Ascending aorta (tissue), 2 donors: ENCODE measurements at regions not wholly inside any gene's neighbourhood (a gene's known extent, or its start where the extent isn't known, plus 50 kb on each side); places are given as distances from the start of the nearest gene placed in this dataset.
A peak's percentile ranks its signal among the peaks of the same experiment; 100 is the strongest.
"Not testable (repeated sequence)": the region's sequence is repeated elsewhere in the genome, so short reads cannot be mapped to it uniquely, and the experiment has no call there.

Experiments
- DNase-seq, 2 donors: peaks; one replicate each; pipeline ENCODE4 v3.0.0-alpha.2; 2019; ENCODE audit warnings: low spot score in 2 of 2
- H3K27ac ChIP-seq, 2 donors: fragments of 200-600 bp; sonication (generic); one replicate each; pipeline ENCODE4 v1.5.1; 2016 to 2017; ENCODE audit warnings: mild to moderate bottlenecking in 1 of 2
- H3K27me3 ChIP-seq: fragments of 200-600 bp; sonication (generic); one replicate; pipeline ENCODE4 v1.5.1; 2017
- H3K36me3 ChIP-seq, 2 donors: fragments of 200-600 bp; sonication (generic); one replicate each; pipeline ENCODE4 v1.5.1; 2016
- H3K4me1 ChIP-seq, 2 donors: fragments of 200-600 bp; sonication (generic); one replicate each; pipeline ENCODE4 v1.5.1; 2016 to 2017; ENCODE audit warnings: mild to moderate bottlenecking in 1 of 2
- H3K4me3 ChIP-seq, 2 donors: fragments of 200-600 bp; sonication (generic); one replicate each; pipeline ENCODE4 v1.5.1; 2016 to 2017; ENCODE audit warnings: mild to moderate bottlenecking in 1 of 2
- H3K9me3 ChIP-seq, 2 donors: fragments of 200-600 bp; sonication (generic); one replicate each; pipeline ENCODE4 v1.5.1; 2016
- CTCF ChIP-seq, 3 experiments: fragments of 200-600 bp in 2 of 3; fragments of 450-650 bp in 1 of 3; sonication (generic) in 2 of 3; IDR thresholded peaks; one replicate each; pipeline ENCODE4 v1.5.1; 2016 to 2019; ENCODE audit warnings: antibody characterized with exemption in 3 of 3, mild to moderate bottlenecking in 1 of 3, moderate library complexity in 1 of 3
- intact Hi-C: fragments of 100-400 bp; cut with DNase I; formaldehyde crosslinking; loops from one replicate; pipeline ENCODE4 v1.15.1; 2023

- Histone ChIP-seq H3K4me1 (peaks cover 0 to 2% of the 10 kb centered on the region in 2 donors), H3K27ac (no peak overlapping the region), H3K4me3 (no peak overlapping the region), H3K27me3 (no peaks in the 10 kb centered on the region), H3K36me3 (no peaks in the 10 kb centered on the region), H3K9me3 (no peaks in the 10 kb centered on the region)
- no peak for DNase-seq
- no peak for TF ChIP-seq CTCF (IDR thresholded peaks at IDR 0.05)
- intact Hi-C loops = no loop called here
These were observed 60.3 kb upstream of the TEX264 start for GRCh38 chr3:51610708-51611107.

- intact Hi-C loops = no loop called here
- Histone ChIP-seq H3K27ac (no peak overlapping the region), H3K4me3 (no peak overlapping the region), H3K9me3 (no peaks in the 10 kb centered on the region), H3K36me3 (no peaks in the 10 kb centered on the region), H3K4me1 (peaks cover 0 to 12% of the 10 kb centered on the region in 2 donors), H3K27me3 (no peaks in the 10 kb centered on the region)
- no peak for TF ChIP-seq CTCF (IDR thresholded peaks at IDR 0.05)
- DNase-seq = no peak
These were observed 53.5 kb upstream of the TEX264 start for GRCh38 chr3:51617597-51617996.

- peaks cover 0 to 12% of the 10 kb centered on the region in 2 donors for H3K4me1 ChIP-seq
These were observed 53.0 kb upstream of the TEX264 start for GRCh38 chr3:51618038-51618437.

GRCh38 chr3:51618496-51618895 is 52.6 kb upstream of the TEX264 start:
- H3K4me1 ChIP-seq = peaks cover 0 to 12% of the 10 kb centered on the region in 2 donors
- H3K4me3 ChIP-seq = no peak overlapping the region
- DNase-seq = no peak
- TF ChIP-seq CTCF (IDR thresholded peaks at IDR 0.05) = no peak
- intact Hi-C loops = no loop called here
- no peaks in the 10 kb centered on the region for H3K36me3 ChIP-seq
- H3K9me3 ChIP-seq = no peaks in the 10 kb centered on the region
- H3K27ac ChIP-seq = no peak overlapping the region
- no peaks in the 10 kb centered on the region for H3K27me3 ChIP-seq

More at GRCh38 chr3:51618038-51618437, 53.0 kb upstream of the TEX264 start:
- H3K4me3 ChIP-seq, H3K27ac ChIP-seq, intact Hi-C loops, H3K9me3 ChIP-seq, DNase-seq, H3K27me3 ChIP-seq, H3K36me3 ChIP-seq: not testable (repeated sequence)

- TF ChIP-seq CTCF (IDR thresholded peaks at IDR 0.05) = no peak
- Histone ChIP-seq H3K4me1 (peaks cover 0 to 12% of the 10 kb centered on the region in 2 donors), H3K27me3 (no peaks in the 10 kb centered on the region), H3K27ac (no peak overlapping the region), H3K36me3 (no peaks in the 10 kb centered on the region), H3K4me3 (no peak overlapping the region), H3K9me3 (no peaks in the 10 kb centered on the region)
- no peak for DNase-seq
- intact Hi-C loops = no loop called here
These were observed 51.1 kb upstream of the TEX264 start for GRCh38 chr3:51619983-51620382.

GRCh38 chr3:51620543-51620942 is 50.5 kb upstream of the TEX264 start:
- no peaks in the 10 kb centered on the region for H3K9me3 ChIP-seq
- H3K27ac ChIP-seq = no peak overlapping the region
- no peaks in the 10 kb centered on the region for H3K36me3 ChIP-seq
- no peak for DNase-seq
- H3K4me1 ChIP-seq = peaks cover 0 to 12% of the 10 kb centered on the region in 2 donors
- intact Hi-C loops = no loop called here
- H3K4me3 ChIP-seq = peak overlapping the region in 1 of 2 donors; percentile 10
- TF ChIP-seq CTCF (IDR thresholded peaks at IDR 0.05) = no peak
- H3K27me3 ChIP-seq = no peaks in the 10 kb centered on the region
